HCT116 (cell line): ENCODE measurements at regions not wholly inside any gene's neighbourhood (a gene's known extent, or its start where the extent isn't known, plus 50 kb on each side); places are given as distances from the start of the nearest gene placed in this dataset.

Experiments used
- ELF1 ChIP-seq: IDR thresholded peaks from 2 replicates; pipeline ENCODE4 v1.6.1; 2012; ENCODE audit warnings: low read depth, borderline replicate concordance
- EZH2 ChIP-seq: fragments of 200-600 bp; sonication (generic); IDR thresholded peaks from 2 replicates; pipeline ENCODE4 v1.6.1; 2017; ENCODE audit warnings: antibody characterized with exemption, mixed run types
- EZH2phosphoT487 ChIP-seq: fragments of 200-600 bp; IDR thresholded peaks from 2 replicates; pipeline ENCODE4 v1.6.1; 2018; ENCODE audit warnings: antibody characterized with exemption, borderline replicate concordance
- JUND ChIP-seq: IDR thresholded peaks from 2 replicates; pipeline ENCODE4 v1.6.1; 2012
- SRF ChIP-seq: IDR thresholded peaks from 2 replicates; pipeline ENCODE4 v1.6.1; 2012; ENCODE audit warnings: low read depth
- YY1 ChIP-seq: IDR thresholded peaks from 2 replicates; pipeline ENCODE4 v1.6.1; 2011; ENCODE audit warnings: low read length, low read depth, moderate library complexity, mild to moderate bottlenecking; ENCODE audit not compliant: insufficient replicate concordance; ENCODE audit errors: extremely low read depth
- TF ChIP-seq, protein P1 (sequence below), 3 experiments: fragments of 200-600 bp in 1 of 3; sonication (generic) in 1 of 3; IDR thresholded peaks in 2 of 3; conservative IDR thresholded peaks in 1 of 3; 2 replicates each; pipeline ENCODE4 v1.5.1; 2012 to 2017; ENCODE audit warnings: low read depth in 2 of 3, low read length in 2 of 3, antibody characterized with exemption in 1 of 3, borderline replicate concordance in 1 of 3, control low read depth in 1 of 3, mild to moderate bottlenecking in 1 of 3, mixed read lengths in 1 of 3, mixed run types in 1 of 3, moderate library complexity in 1 of 3; ENCODE audit not compliant: insufficient read depth in 1 of 3

DNA sequence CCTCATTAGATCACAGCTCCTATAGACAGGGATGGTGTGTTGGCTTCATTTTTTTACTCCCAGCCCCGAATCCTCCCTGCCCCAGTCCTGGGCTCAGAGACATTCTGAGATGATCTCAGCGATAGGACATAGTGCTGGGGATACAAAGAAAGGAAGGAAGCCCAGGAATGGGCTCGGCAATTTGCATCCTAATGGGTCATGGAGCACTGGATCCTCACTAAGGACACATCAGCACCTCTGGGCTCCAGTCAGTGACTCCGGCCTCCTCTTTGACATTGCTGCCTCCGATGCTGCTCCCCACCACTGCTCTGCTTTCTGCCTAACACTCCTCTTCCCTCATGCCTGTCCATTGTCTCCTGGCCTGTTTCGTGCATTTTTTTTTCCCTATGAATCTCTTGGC lies 489.1 kb downstream of the STK39 start:
- TF ChIP-seq EZH2 (no peak), YY1 (no peak), EZH2phosphoT487 (no peak), ELF1 (no peak), JUND (no peak), SRF (no peak)
- TF ChIP-seq, protein P1, sequence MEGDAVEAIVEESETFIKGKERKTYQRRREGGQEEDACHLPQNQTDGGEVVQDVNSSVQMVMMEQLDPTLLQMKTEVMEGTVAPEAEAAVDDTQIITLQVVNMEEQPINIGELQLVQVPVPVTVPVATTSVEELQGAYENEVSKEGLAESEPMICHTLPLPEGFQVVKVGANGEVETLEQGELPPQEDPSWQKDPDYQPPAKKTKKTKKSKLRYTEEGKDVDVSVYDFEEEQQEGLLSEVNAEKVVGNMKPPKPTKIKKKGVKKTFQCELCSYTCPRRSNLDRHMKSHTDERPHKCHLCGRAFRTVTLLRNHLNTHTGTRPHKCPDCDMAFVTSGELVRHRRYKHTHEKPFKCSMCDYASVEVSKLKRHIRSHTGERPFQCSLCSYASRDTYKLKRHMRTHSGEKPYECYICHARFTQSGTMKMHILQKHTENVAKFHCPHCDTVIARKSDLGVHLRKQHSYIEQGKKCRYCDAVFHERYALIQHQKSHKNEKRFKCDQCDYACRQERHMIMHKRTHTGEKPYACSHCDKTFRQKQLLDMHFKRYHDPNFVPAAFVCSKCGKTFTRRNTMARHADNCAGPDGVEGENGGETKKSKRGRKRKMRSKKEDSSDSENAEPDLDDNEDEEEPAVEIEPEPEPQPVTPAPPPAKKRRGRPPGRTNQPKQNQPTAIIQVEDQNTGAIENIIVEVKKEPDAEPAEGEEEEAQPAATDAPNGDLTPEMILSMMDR (IDR thresholded peaks at IDR 0.05 in 2 of 3, conservative IDR thresholded peaks at IDR 0.05 in 1 of 3; ENCODE audit: borderline replicate concordance in 1 of 3, insufficient read depth in 1 of 3, low read depth in 2 of 3, low read length in 2 of 3), result no peak
